GM23248 (cell line): ENCODE measurements at regions not wholly inside any gene's neighbourhood (a gene's known extent, or its start where the extent isn't known, plus 50 kb on each side); places are given as distances from the start of the nearest gene placed in this dataset.

ENCODE experiments used
- EZH2 ChIP-seq: fragments of 200-600 bp; sonication (generic); IDR thresholded peaks from 2 replicates; pipeline ENCODE4 v1.6.1; 2018; ENCODE audit warnings: antibody characterized with exemption, mild to moderate bottlenecking; ENCODE audit not compliant: insufficient read depth, poor library complexity, severe bottlenecking
- EZH2phosphoT487 ChIP-seq: fragments of 200-600 bp; sonication (generic); IDR thresholded peaks from 2 replicates; pipeline ENCODE4 v1.6.1; 2018; ENCODE audit warnings: antibody characterized with exemption, moderate library complexity, mild to moderate bottlenecking, low read depth; ENCODE audit not compliant: insufficient read depth

DNA sequence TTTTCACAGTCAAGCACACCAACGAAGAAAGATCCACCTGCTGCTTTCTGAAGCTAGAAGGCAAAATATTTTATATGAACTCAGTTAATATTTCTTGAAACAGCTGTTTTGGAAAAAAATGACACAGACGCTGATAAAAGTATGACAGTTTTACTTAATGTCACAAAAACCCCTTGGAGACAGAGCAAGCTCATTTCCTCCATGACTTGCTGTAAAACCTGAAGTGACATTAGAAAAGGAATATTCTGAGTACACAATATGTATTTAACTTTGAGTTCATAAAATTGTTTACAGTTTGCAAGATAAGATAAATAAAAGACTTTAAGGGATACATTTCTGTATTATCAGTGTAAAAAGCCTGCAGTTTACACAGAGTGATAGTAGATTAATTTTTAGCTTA lies 105.4 kb downstream of the DSEL start:
- TF ChIP-seq EZH2 = no peak
- no peak for TF ChIP-seq EZH2phosphoT487
